DND-41 (cell line): ENCODE measurements at regions not wholly inside any gene's neighbourhood (a gene's known extent, or its start where the extent isn't known, plus 50 kb on each side); places are given as distances from the start of the nearest gene placed in this dataset.

ENCODE experiments used
- EZH2 ChIP-seq: IDR thresholded peaks from 3 replicates; pipeline ENCODE4 v1.6.1; 2012; ENCODE audit warnings: borderline replicate concordance, low read depth, mild to moderate bottlenecking, moderate library complexity, low read length, inconsistent platforms; ENCODE audit not compliant: severe bottlenecking
- TF ChIP-seq, protein P1 (sequence below): IDR thresholded peaks from 2 replicates; pipeline ENCODE4 v1.5.1; 2012; ENCODE audit warnings: borderline replicate concordance, low read length, moderate library complexity, mild to moderate bottlenecking; ENCODE audit not compliant: poor library complexity, severe bottlenecking; ENCODE audit errors: extremely low read depth

DNA sequence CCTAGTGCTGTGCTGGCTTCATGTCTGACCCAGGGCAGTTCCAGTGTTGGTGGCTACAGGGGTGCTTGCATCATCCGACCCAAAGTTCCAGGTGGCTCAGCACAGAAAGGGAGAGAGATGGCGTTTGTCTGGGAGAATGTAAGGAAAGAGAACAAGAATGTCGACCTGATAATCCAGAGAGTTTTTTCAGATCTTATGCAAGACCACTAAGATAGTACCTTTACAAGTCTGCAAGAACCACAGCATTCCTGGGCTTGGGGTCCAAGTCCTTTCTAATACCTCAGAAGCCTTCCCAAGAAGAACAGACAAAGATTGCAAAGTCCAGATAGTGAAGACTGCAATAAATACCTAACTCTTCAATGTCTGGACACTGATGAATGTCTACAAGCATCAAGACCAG, 363.0 kb upstream of the TOM1L1 start:
- TF ChIP-seq, protein P1, sequence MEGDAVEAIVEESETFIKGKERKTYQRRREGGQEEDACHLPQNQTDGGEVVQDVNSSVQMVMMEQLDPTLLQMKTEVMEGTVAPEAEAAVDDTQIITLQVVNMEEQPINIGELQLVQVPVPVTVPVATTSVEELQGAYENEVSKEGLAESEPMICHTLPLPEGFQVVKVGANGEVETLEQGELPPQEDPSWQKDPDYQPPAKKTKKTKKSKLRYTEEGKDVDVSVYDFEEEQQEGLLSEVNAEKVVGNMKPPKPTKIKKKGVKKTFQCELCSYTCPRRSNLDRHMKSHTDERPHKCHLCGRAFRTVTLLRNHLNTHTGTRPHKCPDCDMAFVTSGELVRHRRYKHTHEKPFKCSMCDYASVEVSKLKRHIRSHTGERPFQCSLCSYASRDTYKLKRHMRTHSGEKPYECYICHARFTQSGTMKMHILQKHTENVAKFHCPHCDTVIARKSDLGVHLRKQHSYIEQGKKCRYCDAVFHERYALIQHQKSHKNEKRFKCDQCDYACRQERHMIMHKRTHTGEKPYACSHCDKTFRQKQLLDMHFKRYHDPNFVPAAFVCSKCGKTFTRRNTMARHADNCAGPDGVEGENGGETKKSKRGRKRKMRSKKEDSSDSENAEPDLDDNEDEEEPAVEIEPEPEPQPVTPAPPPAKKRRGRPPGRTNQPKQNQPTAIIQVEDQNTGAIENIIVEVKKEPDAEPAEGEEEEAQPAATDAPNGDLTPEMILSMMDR = no peak
- TF ChIP-seq EZH2 = no peak
